OCI-LY7 (cell line): ENCODE measurements at regions not wholly inside any gene's neighbourhood (a gene's known extent, or its start where the extent isn't known, plus 50 kb on each side); places are given as distances from the start of the nearest gene placed in this dataset.

ENCODE experiments used
- BruUV-seq: library from RNA; stranded (reverse); fragments of 400-500 nt; replicated peaks from 2 replicates; lab custom pipeline; 2021; lab: Mats Ljungman, UMichigan
- CTCF ChIA-PET: fragments of 300-600 bp; sonication (Branson Sonifier 250); formaldehyde crosslinking; loops from one replicate; lab custom pipeline; 2022; ENCODE audit warnings: antibody characterized with exemption; ENCODE audit not compliant: unreplicated experiment; lab: Charles Lee
- POLR2A ChIA-PET: fragments of 300-600 bp; sonication (Branson Sonifier 250); formaldehyde crosslinking; loops from one replicate; lab custom pipeline; 2022; ENCODE audit warnings: antibody characterized with exemption; lab: Charles Lee
- DNase-seq: peaks from one replicate; pipeline ENCODE4 v3.0.0-alpha.2; 2015; ENCODE audit warnings: low spot score
- H2AFZ ChIP-seq: fragments of 200-600 bp; sonication (generic), shearing (Covaris generic); 2 replicates; pipeline ENCODE4 v1.6.1; 2014; ENCODE audit warnings: mild to moderate bottlenecking, antibody characterized with exemption, low read length, moderate library complexity
- H3K27ac ChIP-seq: fragments of 200-600 bp; sonication (generic); 2 replicates; pipeline ENCODE4 v1.5.1; 2014; ENCODE audit warnings: mixed run types, low read depth, mild to moderate bottlenecking, moderate library complexity, low read length, inconsistent platforms; ENCODE audit not compliant: poor library complexity, severe bottlenecking
- H3K36me3 ChIP-seq: fragments of 200-600 bp; sonication (generic); 2 replicates; pipeline ENCODE4 v1.6.1; 2014; ENCODE audit warnings: mild to moderate bottlenecking, antibody characterized with exemption, low read length, moderate library complexity, mixed read lengths; ENCODE audit not compliant: insufficient read depth
- H3K4me1 ChIP-seq: fragments of 200-600 bp; sonication (generic); 2 replicates; pipeline ENCODE4 v1.5.1; 2014; ENCODE audit warnings: mild to moderate bottlenecking, low read length; ENCODE audit not compliant: insufficient read depth, poor library complexity, severe bottlenecking
- H3K4me2 ChIP-seq: fragments of 200-600 bp; sonication (generic); 2 replicates; pipeline ENCODE4 v1.6.1; 2014; ENCODE audit warnings: mild to moderate bottlenecking, low read length
- H3K4me3 ChIP-seq: fragments of 200-600 bp; sonication (generic); 2 replicates; pipeline ENCODE4 v1.5.1; 2014; ENCODE audit warnings: mild to moderate bottlenecking, low read depth, low read length; ENCODE audit not compliant: poor library complexity, severe bottlenecking
- H3K79me2 ChIP-seq: fragments of 200-600 bp; sonication (generic); 2 replicates; pipeline ENCODE4 v1.6.1; 2016; ENCODE audit warnings: low read depth, mild to moderate bottlenecking, low read length, moderate library complexity, mixed read lengths; ENCODE audit not compliant: insufficient read depth
- H3K9me2 ChIP-seq: fragments of 200-600 bp; sonication (generic); 2 replicates; pipeline ENCODE4 v1.6.1; 2016; ENCODE audit warnings: mild to moderate bottlenecking, low read length, mixed read lengths; ENCODE audit not compliant: insufficient read depth
- H3K9me3 ChIP-seq: fragments of 200-600 bp; sonication (generic); 2 replicates; pipeline ENCODE4 v1.6.1; 2014; ENCODE audit warnings: mild to moderate bottlenecking, mixed run types, low read length, mixed read lengths
- H4K20me1 ChIP-seq: fragments of 200-600 bp; sonication (generic); 2 replicates; pipeline ENCODE4 v1.6.1; 2014; ENCODE audit warnings: mild to moderate bottlenecking, antibody characterized with exemption, low read length, moderate library complexity, mixed read lengths; ENCODE audit not compliant: insufficient read depth
- CTCF ChIP-seq: fragments of 200-600 bp; sonication (generic); conservative IDR thresholded peaks from 2 replicates; pipeline ENCODE4 v1.5.1; 2014; ENCODE audit warnings: mild to moderate bottlenecking, antibody characterized with exemption, low read length, moderate library complexity, mixed read lengths
- EZH2phosphoT487 ChIP-seq: fragments of 200-600 bp; sonication (generic); IDR thresholded peaks from 2 replicates; pipeline ENCODE4 v1.6.1; 2018; ENCODE audit warnings: low read depth, borderline replicate concordance, mild to moderate bottlenecking, mixed run types, antibody characterized with exemption, low read length, moderate library complexity, mixed read lengths
- intact Hi-C: fragments of 100-400 bp; cut with micrococcal nuclease; formaldehyde crosslinking; loops from one replicate; pipeline ENCODE4 v1.10.0; 2022; ENCODE audit not compliant: unreplicated experiment

GRCh38 chr17:34527908-34528470, 51.4 kb upstream of the TMEM132E start:
- Histone ChIP-seq H3K4me3 (no peak overlapping the region), H4K20me1 (no peaks in the 10 kb centered on the region), H3K9me2 (no peaks in the 10 kb centered on the region), H3K4me1 (no peaks in the 10 kb centered on the region), H3K4me2 (no peak overlapping the region), H2AFZ (no peak overlapping the region), H3K36me3 (no peaks in the 10 kb centered on the region), H3K79me2 (no peaks in the 10 kb centered on the region), H3K9me3 (no peaks in the 10 kb centered on the region), H3K27ac (no peak overlapping the region)
- intact Hi-C loops = no loop called here
- CTCF ChIA-PET = no interaction called here
- DNase-seq = peak; percentile 13
- no TSS peak for BruUV-seq
- POLR2A ChIA-PET = no interaction called here
- no peak for TF ChIP-seq EZH2phosphoT487
- peak; percentile 68 for TF ChIP-seq CTCF

GRCh38 chr17:34527136-34527907, 52.1 kb upstream of the TMEM132E start:
- Histone ChIP-seq H3K79me2 (no peaks in the 10 kb centered on the region), H3K4me3 (no peak overlapping the region), H3K9me2 (no peaks in the 10 kb centered on the region), H2AFZ (no peak overlapping the region), H3K27ac (no peak overlapping the region), H3K4me2 (no peak overlapping the region), H3K9me3 (no peaks in the 10 kb centered on the region), H3K4me1 (no peaks in the 10 kb centered on the region), H4K20me1 (no peaks in the 10 kb centered on the region), H3K36me3 (no peaks in the 10 kb centered on the region)
- no TSS peak for BruUV-seq
- TF ChIP-seq CTCF = no peak
- no peak for TF ChIP-seq EZH2phosphoT487
- intact Hi-C loops = no loop called here
- POLR2A ChIA-PET = interaction anchor here (0.5 kb wide), 1 partner anchor 8 kb away, joined by 3 read pairs; no protein-coding TSS in a partner anchor
- CTCF ChIA-PET = no interaction called here
- DNase-seq = no peak

- Histone ChIP-seq H3K36me3 (no peaks in the 10 kb centered on the region), H4K20me1 (no peaks in the 10 kb centered on the region), H3K79me2 (no peaks in the 10 kb centered on the region), H3K9me3 (no peaks in the 10 kb centered on the region), H2AFZ (no peak overlapping the region), H3K9me2 (no peaks in the 10 kb centered on the region), H3K27ac (no peak overlapping the region), H3K4me2 (no peak overlapping the region), H3K4me1 (no peaks in the 10 kb centered on the region), H3K4me3 (no peak overlapping the region)
- intact Hi-C loops = no loop called here
- no TSS peak for BruUV-seq
- TF ChIP-seq CTCF (no peak), EZH2phosphoT487 (no peak)
- CTCF ChIA-PET = no interaction called here
- DNase-seq = no peak
- POLR2A ChIA-PET = no interaction called here
Observed at GRCh38 chr17:34525651-34526050, 53.7 kb upstream of the TMEM132E start.
